ENCODE measurements at regions not wholly inside any gene's neighbourhood (a gene's known extent, or its start where the extent isn't known, plus 50 kb on each side); places are given as distances from the start of the nearest gene placed in this dataset.

GRCh38 chr4:29043411-29043810, 1676.8 kb upstream of the PCDH7 start:
- DNase-seq (ENCODE audit: low spot score in 2 of 2): no peak
- intact Hi-C loops (cut with DNase I): no loop called here
- H3K36me3 ChIP-seq: no peaks in the 10 kb centered on the region
- no peak for TF ChIP-seq CTCF (IDR thresholded peaks at IDR 0.05)
- H3K4me1 ChIP-seq: no peaks in the 10 kb centered on the region
- no peaks in the 10 kb centered on the region for H3K27me3 ChIP-seq
- no peak overlapping the region for H3K4me3 ChIP-seq
- no peak overlapping the region for H3K27ac ChIP-seq
- H3K9me3 ChIP-seq: no peaks in the 10 kb centered on the region

- H3K27ac ChIP-seq: no peak overlapping the region
- H3K36me3 ChIP-seq: no peaks in the 10 kb centered on the region
- DNase-seq (ENCODE audit: low spot score in 2 of 2): no peak
- H3K27me3 ChIP-seq: no peaks in the 10 kb centered on the region
- H3K4me3 ChIP-seq: no peak overlapping the region
- no peaks in the 10 kb centered on the region for H3K9me3 ChIP-seq
- intact Hi-C loops (cut with DNase I): no loop called here
- H3K4me1 ChIP-seq: no peaks in the 10 kb centered on the region
- TF ChIP-seq CTCF (IDR thresholded peaks at IDR 0.05): no peak
Observed at GRCh38 chr4:29046186-29046585, 1674.0 kb upstream of the PCDH7 start.

- no peaks in the 10 kb centered on the region for H3K27me3 ChIP-seq
- intact Hi-C loops (cut with DNase I): no loop called here
- no peaks in the 10 kb centered on the region for H3K36me3 ChIP-seq
- no peak overlapping the region for H3K4me3 ChIP-seq
- DNase-seq (ENCODE audit: low spot score in 2 of 2): no peak
- no peak overlapping the region for H3K27ac ChIP-seq
- TF ChIP-seq CTCF (IDR thresholded peaks at IDR 0.05): no peak
- no peaks in the 10 kb centered on the region for H3K9me3 ChIP-seq
- H3K4me1 ChIP-seq: no peaks in the 10 kb centered on the region
Observed at GRCh38 chr4:29046781-29047180, 1673.4 kb upstream of the PCDH7 start.

- Histone ChIP-seq H3K27ac (no peak overlapping the region), H3K27me3 (no peaks in the 10 kb centered on the region), H3K4me3 (no peak overlapping the region), H3K9me3 (no peaks in the 10 kb centered on the region), H3K36me3 (no peaks in the 10 kb centered on the region), H3K4me1 (no peaks in the 10 kb centered on the region)
- no peak for TF ChIP-seq CTCF (IDR thresholded peaks at IDR 0.05)
- intact Hi-C loops (cut with DNase I): no loop called here
- no peak for DNase-seq (ENCODE audit: low spot score in 2 of 2)
Observed at GRCh38 chr4:29047341-29048041, 1672.7 kb upstream of the PCDH7 start.

GRCh38 chr4:29051381-29051965, 1668.7 kb upstream of the PCDH7 start:
- Histone ChIP-seq H3K27me3 (no peaks in the 10 kb centered on the region), H3K9me3 (no peaks in the 10 kb centered on the region), H3K4me1 (no peaks in the 10 kb centered on the region), H3K27ac (no peak overlapping the region), H3K36me3 (no peaks in the 10 kb centered on the region), H3K4me3 (no peak overlapping the region)
- intact Hi-C loops (cut with DNase I): no loop called here
- no peak for DNase-seq (ENCODE audit: low spot score in 2 of 2)
- TF ChIP-seq CTCF (IDR thresholded peaks at IDR 0.05): no peak

Data from ascending aorta (tissue), 2 donors.